ENCODE measurements at regions not wholly inside any gene's neighbourhood (a gene's known extent, or its start where the extent isn't known, plus 50 kb on each side); places are given as distances from the start of the nearest gene placed in this dataset.

- TF ChIP-seq EZH2 (IDR thresholded peaks at IDR 0.05; ENCODE audit: borderline replicate concordance, low read depth, low read length, severe bottlenecking) (no peak), POLR2A (IDR thresholded peaks at IDR 0.05; ENCODE audit: low read depth, low read length) (no peak), POLR2AphosphoS5 (IDR thresholded peaks at IDR 0.05; ENCODE audit: insufficient read depth, low read depth, low read length) (no peak), FOS (IDR thresholded peaks at IDR 0.05; ENCODE audit: borderline replicate concordance, insufficient read depth, low read length) (no peak)
- TF ChIP-seq, protein P1, sequence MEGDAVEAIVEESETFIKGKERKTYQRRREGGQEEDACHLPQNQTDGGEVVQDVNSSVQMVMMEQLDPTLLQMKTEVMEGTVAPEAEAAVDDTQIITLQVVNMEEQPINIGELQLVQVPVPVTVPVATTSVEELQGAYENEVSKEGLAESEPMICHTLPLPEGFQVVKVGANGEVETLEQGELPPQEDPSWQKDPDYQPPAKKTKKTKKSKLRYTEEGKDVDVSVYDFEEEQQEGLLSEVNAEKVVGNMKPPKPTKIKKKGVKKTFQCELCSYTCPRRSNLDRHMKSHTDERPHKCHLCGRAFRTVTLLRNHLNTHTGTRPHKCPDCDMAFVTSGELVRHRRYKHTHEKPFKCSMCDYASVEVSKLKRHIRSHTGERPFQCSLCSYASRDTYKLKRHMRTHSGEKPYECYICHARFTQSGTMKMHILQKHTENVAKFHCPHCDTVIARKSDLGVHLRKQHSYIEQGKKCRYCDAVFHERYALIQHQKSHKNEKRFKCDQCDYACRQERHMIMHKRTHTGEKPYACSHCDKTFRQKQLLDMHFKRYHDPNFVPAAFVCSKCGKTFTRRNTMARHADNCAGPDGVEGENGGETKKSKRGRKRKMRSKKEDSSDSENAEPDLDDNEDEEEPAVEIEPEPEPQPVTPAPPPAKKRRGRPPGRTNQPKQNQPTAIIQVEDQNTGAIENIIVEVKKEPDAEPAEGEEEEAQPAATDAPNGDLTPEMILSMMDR (IDR thresholded peaks at IDR 0.05; ENCODE audit: extremely low read depth in 1 of 2, insufficient read depth in 1 of 2, low read depth in 1 of 2, low read length in 2 of 2), result no peak
- TF ChIP-seq, protein P2, sequence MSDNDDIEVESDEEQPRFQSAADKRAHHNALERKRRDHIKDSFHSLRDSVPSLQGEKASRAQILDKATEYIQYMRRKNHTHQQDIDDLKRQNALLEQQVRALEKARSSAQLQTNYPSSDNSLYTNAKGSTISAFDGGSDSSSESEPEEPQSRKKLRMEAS (IDR thresholded peaks at IDR 0.05; ENCODE audit: insufficient read depth, insufficient read length), result no peak
These were observed 303.1 kb downstream of the SS18 start for GRCh38 chr18:25787276-25787675.
